Right cardiac atrium (tissue), 5 donors: ENCODE measurements at regions not wholly inside any gene's neighbourhood (a gene's known extent, or its start where the extent isn't known, plus 50 kb on each side); places are given as distances from the start of the nearest gene placed in this dataset.
A peak's percentile ranks its signal among the peaks of the same experiment; 100 is the strongest.
"Not testable (repeated sequence)": the region's sequence is repeated elsewhere in the genome, so short reads cannot be mapped to it uniquely, and the experiment has no call there.

Experiments used
- ATAC-seq, 2 donors: fragments of 200-7000 bp; cut with Tn5 transposase; one replicate each; pipeline versions ENCODE4 v1.8.0 to v1.9.1; 2020; ENCODE audit warnings: moderate library complexity in 2 of 2, mild to moderate bottlenecking in 1 of 2
- DNase-seq, 3 donors: peaks; one replicate each; pipeline ENCODE4 v3.0.0-alpha.2; 2020
- H3K27ac ChIP-seq: one replicate; pipeline ENCODE4 v1.5.1; 2013; ENCODE audit warnings: mild to moderate bottlenecking, low read length, control low read depth, moderate library complexity
- H3K27me3 ChIP-seq: one replicate; pipeline ENCODE4 v1.6.1; 2013; ENCODE audit not compliant: control insufficient read depth, insufficient read depth
- H3K4me1 ChIP-seq: one replicate; pipeline ENCODE4 v1.6.1; 2013; ENCODE audit warnings: low read length; ENCODE audit not compliant: control insufficient read depth, insufficient read depth
- H3K4me3 ChIP-seq: one replicate; pipeline ENCODE4 v1.5.1; 2013; ENCODE audit warnings: low read length, control low read depth
- H3K9me3 ChIP-seq: one replicate; pipeline ENCODE4 v1.6.1; 2013; ENCODE audit warnings: low read length; ENCODE audit not compliant: control insufficient read depth
- WGBS: extraction: QIAGEN DNeasy Blood & Tissue Kit; methylation state at CpG from one replicate; pipeline ENCODE4 v1.1.7; 2013; 5-methylcytosine and 5-hydroxymethylcytosine counted together
- intact Hi-C, 4 donors: fragments of 100-400 bp; cut with DNase I; formaldehyde crosslinking; loops; one replicate each; pipeline versions ENCODE4 v1.11.0 to v1.14.0; 2022 to 2023
- donor health status: healthy with polysubstance abuse.
- donor health status: DM: no; HTN: yes; CAD: no.
- donor health status: DM: no; HTN: no; CAD: no.
- donor health status: DM: no; HTN: yes; CAD: no; lungs with severe emphysema.
- donor health status: DM: yes; HTN: yes; CAD: no.

DNA sequence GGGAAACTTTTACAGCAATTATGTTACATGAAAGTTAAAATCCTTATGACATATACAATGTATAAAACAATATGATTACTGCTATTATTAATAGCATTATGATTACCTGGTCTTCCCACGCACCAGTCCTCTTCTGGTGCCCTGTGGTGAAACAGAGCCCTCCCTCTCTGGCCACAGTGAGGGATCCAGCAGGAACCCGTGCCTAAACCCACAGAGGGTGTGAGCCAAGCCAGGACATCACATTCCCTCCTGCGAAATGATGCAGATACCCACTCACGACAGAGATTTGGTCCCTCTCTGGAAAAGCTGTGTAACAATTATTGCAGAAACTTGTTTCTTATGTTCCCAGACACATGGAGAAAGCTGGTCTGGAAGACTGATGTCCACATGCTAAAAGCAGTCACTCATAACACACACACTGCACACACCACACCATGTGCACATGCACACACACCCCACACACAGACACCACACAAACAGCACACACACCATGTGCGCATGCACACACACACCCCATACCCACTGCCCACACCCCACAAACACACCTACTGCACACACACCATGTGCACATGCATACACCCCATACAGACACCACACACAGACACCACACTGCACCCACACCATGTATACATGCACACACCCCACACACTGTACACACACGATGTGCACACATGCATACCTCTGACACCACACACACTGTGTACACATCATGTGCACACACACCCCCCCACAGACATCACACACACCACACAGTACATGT lies 1462.2 kb downstream of the FOXD4L5 start:
- H3K4me1 ChIP-seq, DNase-seq, intact Hi-C loops, H3K27ac ChIP-seq, H3K27me3 ChIP-seq, H3K4me3 ChIP-seq, H3K9me3 ChIP-seq: not testable (repeated sequence)
- 56% methylated on average over 6 of the region's 6 CpGs for WGBS
- ATAC-seq = peak; percentile 66 to 71

DNA sequence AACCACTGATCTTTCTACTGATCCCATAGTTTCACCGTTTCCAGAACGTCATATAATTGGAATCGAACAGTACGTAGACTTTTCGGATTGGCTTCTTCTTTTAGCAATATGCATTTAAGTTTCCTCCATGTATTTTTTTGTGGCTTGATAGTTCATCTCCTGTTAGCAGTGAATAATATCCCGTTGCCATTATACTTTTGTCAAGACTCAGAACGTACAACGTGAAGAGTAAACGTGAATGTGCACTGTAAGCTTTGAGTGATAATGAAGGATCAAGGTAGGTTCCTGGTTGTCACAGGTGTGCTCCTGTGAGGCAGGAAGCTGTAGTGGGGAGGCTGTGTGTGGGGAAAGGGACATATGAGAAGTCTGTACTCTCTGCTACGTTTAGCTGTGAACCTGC lies 1463.7 kb downstream of the FOXD4L5 start:
- H3K4me1 ChIP-seq, DNase-seq, H3K4me3 ChIP-seq, H3K27ac ChIP-seq, H3K27me3 ChIP-seq, ATAC-seq, intact Hi-C loops, H3K9me3 ChIP-seq: not testable (repeated sequence)
- 62% methylated on average over 10 of the region's 10 CpGs for WGBS

- H3K4me1 ChIP-seq, H3K27ac ChIP-seq, H3K27me3 ChIP-seq, ATAC-seq, H3K4me3 ChIP-seq, H3K9me3 ChIP-seq, intact Hi-C loops: not testable (repeated sequence)
- 78% methylated on average over 13 of the region's 13 CpGs for WGBS
- DNase-seq = peak in 1 of 3 donors; percentile 50
These were observed 1464.1 kb downstream of the FOXD4L5 start for GRCh38 chr9:63820882-63821281.

DNA sequence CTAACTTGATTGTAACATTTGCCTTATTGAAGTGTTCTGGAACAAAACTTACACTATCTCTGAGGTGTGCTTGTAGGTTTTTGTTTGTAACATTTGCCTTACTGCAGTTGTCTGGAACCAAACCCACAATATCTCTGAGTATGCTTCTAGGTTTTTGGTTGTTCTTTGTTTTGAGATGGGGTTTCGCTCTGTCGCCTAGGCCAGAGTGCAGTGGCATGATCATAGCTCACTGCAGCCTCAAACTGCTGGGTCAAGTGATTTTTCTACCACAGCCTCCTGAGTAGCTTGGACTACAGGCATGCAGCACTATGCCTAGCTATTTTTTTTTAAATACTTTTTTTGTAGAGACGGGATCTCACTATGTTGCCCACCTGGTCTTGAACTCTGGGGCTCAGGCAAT lies 1464.6 kb downstream of the FOXD4L5 start:
- WGBS = 81% methylated on average over 3 of the region's 3 CpGs
- H3K4me1 ChIP-seq, H3K27me3 ChIP-seq, DNase-seq, H3K9me3 ChIP-seq, H3K27ac ChIP-seq, intact Hi-C loops, ATAC-seq, H3K4me3 ChIP-seq: not testable (repeated sequence)

GRCh38 chr9:63817622-63818518 lies 1467.1 kb downstream of the FOXD4L5 start:
- ATAC-seq (peak; percentile 62 to 65), DNase-seq (peak; percentile 39 to 81 (median 78))
- intact Hi-C loops = no loop called here
- no peak overlapping the region for H3K27ac ChIP-seq
- WGBS = 33% methylated on average over 41 of the region's 41 CpGs
- no peak overlapping the region for H3K4me3 ChIP-seq
- H3K4me1 ChIP-seq = no peaks in the 10 kb centered on the region
- H3K9me3 ChIP-seq = no peaks in the 10 kb centered on the region
- no peaks in the 10 kb centered on the region for H3K27me3 ChIP-seq

GRCh38 chr9:63816751-63817621 lies 1468.0 kb downstream of the FOXD4L5 start:
- Histone ChIP-seq H3K4me3 (peak overlapping the region; percentile 0), H3K4me1 (no peaks in the 10 kb centered on the region), H3K27me3 (no peaks in the 10 kb centered on the region), H3K27ac (no peak overlapping the region), H3K9me3 (no peaks in the 10 kb centered on the region)
- DNase-seq = peak; percentile 86 to 95 (median 92)
- intact Hi-C loops = no loop called here
- 21% methylated on average over 36 of the region's 36 CpGs for WGBS
- ATAC-seq = peak; percentile 89 to 94

DNA sequence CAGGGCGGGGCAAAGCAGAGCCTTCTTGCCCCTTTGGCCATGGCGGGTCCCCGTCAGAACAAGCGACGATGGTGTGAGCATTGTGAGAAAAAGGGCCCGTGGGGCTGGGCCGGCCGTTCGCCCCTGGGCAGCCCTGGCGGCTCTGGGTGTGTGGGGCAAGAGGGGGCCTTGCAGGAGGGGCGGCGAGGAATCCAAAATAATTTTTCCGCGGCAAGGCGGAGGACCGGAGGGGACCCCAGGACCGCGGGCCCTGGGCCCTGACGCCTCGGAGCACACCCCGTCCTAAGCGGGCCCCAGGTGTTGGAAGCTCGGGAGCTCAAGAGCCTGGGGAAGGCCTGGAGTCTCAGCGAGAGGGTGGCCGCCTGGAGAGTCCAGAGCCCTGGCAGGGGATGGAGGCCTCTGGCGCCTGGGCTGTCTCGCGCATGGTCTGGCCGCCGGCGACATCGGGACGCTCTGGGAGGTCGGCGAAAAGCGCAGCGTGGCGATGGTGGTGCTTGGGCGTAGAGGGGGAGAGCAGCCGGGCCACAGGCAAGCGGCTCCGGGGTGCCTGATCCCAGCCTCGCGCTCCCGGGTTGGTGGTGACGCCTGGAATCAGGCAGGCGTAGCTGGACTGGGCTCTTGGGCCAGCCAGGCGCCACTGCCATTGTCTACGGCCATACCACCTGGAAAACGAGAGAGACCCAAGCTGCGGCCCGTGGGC lies 1469.9 kb downstream of the FOXD4L5 start:
- H3K27me3 ChIP-seq, H3K4me3 ChIP-seq, intact Hi-C loops, H3K27ac ChIP-seq, H3K4me1 ChIP-seq, ATAC-seq, H3K9me3 ChIP-seq: not testable (repeated sequence)
- peak in 1 of 3 donors; percentile 50 for DNase-seq
- 52% methylated on average over 49 of the region's 52 CpGs for WGBS

DNA sequence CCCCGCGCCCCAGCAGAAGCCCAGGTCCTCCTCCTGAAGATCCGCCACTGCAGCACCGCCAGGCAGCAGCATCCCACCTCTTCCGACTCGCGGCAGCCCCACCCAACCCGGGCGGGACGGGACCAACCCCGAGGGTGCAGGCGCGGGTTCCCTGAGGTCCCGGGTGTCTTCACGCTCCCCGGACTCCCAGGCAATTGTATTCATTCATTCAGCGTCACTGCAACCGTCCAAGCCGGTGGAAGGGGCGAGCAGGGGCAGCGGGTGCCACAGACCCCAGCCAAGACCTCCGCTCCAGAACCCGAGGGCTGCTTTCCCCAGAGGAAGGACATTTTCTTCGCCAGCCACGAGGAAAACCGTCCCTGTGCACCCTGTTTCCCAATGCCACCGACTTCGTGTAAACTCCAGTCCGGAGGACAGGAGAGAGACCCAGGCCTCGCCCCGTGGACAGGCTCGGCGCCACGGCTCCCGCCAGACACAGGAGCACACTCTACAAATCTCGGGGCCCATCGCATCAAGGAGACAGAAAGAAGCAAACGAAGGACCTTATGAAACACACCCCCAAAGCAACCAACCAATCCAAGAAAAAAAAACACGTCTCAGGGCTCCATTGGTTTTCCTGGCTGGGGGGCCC lies 1471.5 kb downstream of the FOXD4L5 start:
- H3K27ac ChIP-seq, H3K4me3 ChIP-seq, H3K27me3 ChIP-seq, ATAC-seq, intact Hi-C loops, H3K4me1 ChIP-seq, H3K9me3 ChIP-seq: not testable (repeated sequence)
- WGBS = 42% methylated on average over 39 of the region's 39 CpGs
- DNase-seq = peak in 1 of 3 donors; percentile 39

GRCh38 chr9:63812822-63813221 lies 1472.2 kb downstream of the FOXD4L5 start:
- DNase-seq (peak in 1 of 3 donors; percentile 62), ATAC-seq (peak; percentile 85 to 89)
- WGBS = 44% methylated on average over 34 of the region's 34 CpGs
- H3K4me3 ChIP-seq, H3K4me1 ChIP-seq, H3K9me3 ChIP-seq, H3K27me3 ChIP-seq, H3K27ac ChIP-seq, intact Hi-C loops: not testable (repeated sequence)

- H3K27ac ChIP-seq, intact Hi-C loops, H3K4me3 ChIP-seq, ATAC-seq, H3K27me3 ChIP-seq, H3K9me3 ChIP-seq, H3K4me1 ChIP-seq, DNase-seq: not testable (repeated sequence)
- 61% methylated on average over 5 of the region's 5 CpGs for WGBS
These were observed 1480.8 kb downstream of the FOXD4L5 start for GRCh38 chr9:63804205-63804604.
